22Rv1 (cell line): ENCODE measurements at regions not wholly inside any gene's neighbourhood (a gene's known extent, or its start where the extent isn't known, plus 50 kb on each side); places are given as distances from the start of the nearest gene placed in this dataset.

Experiments
- CTCF ChIP-seq: fragments of 450-650 bp; IDR thresholded peaks from 2 replicates; pipeline ENCODE4 v1.5.1; 2017; ENCODE audit warnings: mild to moderate bottlenecking
- ZFX ChIP-seq: fragments of 450-650 bp; IDR thresholded peaks from 2 replicates; pipeline ENCODE4 v1.6.1; 2017; ENCODE audit warnings: antibody characterized with exemption, borderline replicate concordance

GRCh38 chr12:91577586-91578539 lies 395.2 kb upstream of the DCN start:
- TF ChIP-seq CTCF (peak; percentile 86), ZFX (no peak)
